GM21723 (cell line): ENCODE measurements at regions not wholly inside any gene's neighbourhood (a gene's known extent, or its start where the extent isn't known, plus 50 kb on each side); places are given as distances from the start of the nearest gene placed in this dataset.

ENCODE experiments used
- ATAC-seq: cut with Tn5 transposase; IDR thresholded peaks from one replicate; pipeline ENCODE4 v1.9.1; 2021; ENCODE audit warnings: mild to moderate bottlenecking, moderate library complexity; ENCODE audit not compliant: unreplicated experiment

- ATAC-seq, result no peak
These were observed 252.7 kb downstream of the BMP7 start for GRCh38 chr20:57013741-57014140.

DNA sequence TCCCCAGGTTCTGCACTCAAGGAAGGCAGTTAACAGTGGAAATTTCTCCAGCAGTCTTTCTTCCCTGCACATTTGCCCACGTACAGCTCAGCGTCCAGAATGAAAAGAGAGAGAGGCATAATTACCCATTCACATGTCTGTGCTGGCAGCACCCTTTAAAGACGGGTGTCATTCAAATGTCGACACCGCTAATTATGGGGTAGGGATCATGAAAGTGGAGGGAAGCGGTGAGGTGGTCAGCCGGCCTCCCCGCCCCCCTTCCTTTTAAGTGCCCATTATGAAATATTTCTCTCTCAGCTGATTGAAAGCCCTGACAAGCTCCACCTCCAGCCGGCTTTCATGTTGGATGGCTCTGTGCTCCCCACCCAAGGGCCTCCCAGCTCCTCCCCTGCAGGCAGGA lies 246.1 kb downstream of the BMP7 start:
- ATAC-seq, result no peak

GRCh38 chr20:57022306-57022705 lies 244.1 kb downstream of the BMP7 start:
- ATAC-seq, result no peak

DNA sequence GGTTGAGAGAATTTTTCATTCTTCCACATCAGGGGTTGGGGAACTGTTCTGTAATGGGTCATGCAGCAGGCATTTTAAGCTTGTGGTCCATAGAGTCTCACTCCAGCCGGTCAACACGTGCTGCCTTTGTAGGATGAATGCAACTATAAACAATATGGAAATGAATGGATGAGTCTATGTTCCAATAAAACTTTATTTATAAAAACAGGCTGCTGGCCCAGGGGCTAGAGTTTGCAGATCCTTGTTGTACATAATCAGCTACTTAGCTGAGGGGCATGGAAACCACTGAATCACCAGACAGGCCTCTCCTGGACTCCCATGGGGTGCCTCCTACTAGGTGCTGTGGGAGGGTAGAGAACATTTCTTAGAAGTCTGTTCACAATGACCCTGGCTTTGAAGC lies 243.4 kb downstream of the BMP7 start:
- ATAC-seq, result no peak

DNA sequence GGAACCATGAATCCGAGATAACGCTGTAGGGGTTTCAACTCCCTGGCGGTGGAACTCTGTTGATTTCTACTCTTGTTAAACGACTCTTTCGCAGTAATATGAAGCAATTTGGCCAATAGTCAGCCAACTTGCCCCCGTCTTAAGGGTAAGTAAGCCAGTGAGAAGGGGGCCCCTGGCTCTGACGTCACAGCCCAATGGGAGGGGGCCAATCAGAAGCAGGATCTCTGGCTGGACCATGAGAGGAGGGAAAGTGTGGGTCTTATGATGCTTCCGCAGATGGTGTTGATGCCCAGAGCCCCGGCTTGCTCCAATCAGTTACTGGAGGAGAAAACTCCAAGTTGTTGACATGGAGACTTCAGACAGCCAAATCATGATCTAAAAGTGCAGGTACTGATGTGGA lies 242.4 kb downstream of the BMP7 start:
- ATAC-seq, result no peak

DNA sequence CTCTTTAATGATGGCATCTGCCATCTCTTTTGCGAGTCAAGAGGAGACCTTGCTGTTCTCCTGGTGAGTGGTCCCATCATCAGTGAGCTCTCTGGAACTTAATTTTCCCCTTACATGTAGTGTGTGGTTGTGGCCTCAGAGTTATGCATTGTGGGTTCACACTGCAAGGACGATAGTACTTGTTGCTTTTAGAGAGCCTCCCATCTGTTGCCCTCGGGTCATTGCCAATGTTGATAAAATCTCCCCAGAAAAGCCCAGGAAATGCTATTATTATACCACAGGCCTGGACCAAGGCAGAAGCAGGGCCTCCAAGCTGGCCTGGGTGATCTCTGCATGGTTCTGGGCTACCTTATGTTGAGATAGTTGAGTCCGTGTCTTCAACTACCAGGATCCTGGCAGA lies 241.6 kb downstream of the BMP7 start:
- no peak for ATAC-seq

GRCh38 chr20:57025261-57025660 lies 241.2 kb downstream of the BMP7 start:
- no peak for ATAC-seq

DNA sequence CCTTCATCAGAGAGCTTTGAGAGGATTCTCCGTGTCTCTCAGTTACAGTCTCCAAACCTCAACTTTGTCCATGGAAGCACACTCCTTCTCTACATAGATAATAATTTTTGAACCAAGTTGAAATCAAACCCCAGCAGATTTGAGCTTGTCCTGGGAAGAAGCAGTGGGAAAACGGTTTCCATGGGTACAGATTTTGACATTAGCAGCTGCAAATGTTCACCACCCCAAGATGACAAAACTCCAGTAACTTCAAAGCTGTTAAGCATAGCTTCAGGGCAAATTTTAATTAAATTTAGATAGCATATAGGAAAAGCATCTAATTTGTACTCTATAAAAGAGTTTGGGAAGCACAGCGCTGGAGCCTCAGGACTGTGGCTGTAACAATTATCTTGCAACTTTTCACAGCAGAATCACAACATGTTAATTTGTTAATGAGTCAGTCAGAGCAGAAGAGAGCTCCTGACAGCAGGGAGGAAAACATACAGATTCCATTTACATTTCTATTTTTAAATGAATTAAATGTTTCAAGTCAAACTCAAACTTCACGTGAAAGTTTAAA lies 240.7 kb downstream of the BMP7 start:
- no peak for ATAC-seq

GRCh38 chr20:57027777-57028176 lies 238.7 kb downstream of the BMP7 start:
- no peak for ATAC-seq

- no peak for ATAC-seq
These were observed 235.5 kb downstream of the BMP7 start for GRCh38 chr20:57030611-57031600.

GRCh38 chr20:57031867-57032355 lies 234.5 kb downstream of the BMP7 start:
- no peak for ATAC-seq

DNA sequence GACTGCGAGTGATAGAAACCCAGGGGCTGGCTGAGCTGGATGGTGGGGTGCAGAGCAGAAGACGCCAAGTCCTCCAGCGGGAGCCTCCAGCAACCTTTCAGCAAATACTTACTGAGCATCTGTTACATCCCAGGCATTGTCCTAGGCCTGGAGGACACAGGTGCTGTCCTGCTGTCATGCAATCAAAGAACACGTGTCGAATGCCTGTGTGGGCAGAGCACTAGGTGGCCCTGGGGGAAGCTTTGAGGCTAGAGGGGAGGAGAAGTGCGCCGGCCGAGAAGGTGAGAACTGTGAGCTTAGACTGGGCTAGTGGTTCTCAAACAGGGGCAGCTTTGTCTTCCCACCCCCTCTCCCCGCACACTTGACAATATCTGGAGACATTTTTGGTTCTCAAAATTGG lies 233.6 kb downstream of the BMP7 start:
- ATAC-seq, result no peak

GRCh38 chr20:57034001-57034400 lies 232.4 kb downstream of the BMP7 start:
- ATAC-seq, result no peak

DNA sequence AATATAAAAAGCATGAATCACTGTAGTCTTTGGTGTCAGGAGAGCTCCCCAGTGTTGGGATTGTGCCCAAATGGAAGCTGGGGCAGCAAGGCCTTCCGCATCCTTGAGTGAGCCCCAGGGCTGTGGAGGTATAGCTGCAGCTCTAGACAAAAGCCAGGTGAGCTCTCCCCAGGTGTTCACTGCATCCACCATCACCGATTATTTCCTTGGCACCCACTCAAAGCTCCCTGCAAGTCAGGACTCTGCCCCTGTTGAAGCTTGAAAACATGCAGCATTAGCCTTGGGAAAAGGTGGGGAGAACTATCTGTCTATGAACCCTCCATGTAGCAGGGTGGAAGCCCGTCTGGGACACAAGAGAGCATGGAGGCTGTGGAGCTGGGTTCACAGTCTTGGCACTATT lies 228.8 kb downstream of the BMP7 start:
- no peak for ATAC-seq

GRCh38 chr20:57038608-57039440 lies 227.6 kb downstream of the BMP7 start:
- no peak for ATAC-seq

DNA sequence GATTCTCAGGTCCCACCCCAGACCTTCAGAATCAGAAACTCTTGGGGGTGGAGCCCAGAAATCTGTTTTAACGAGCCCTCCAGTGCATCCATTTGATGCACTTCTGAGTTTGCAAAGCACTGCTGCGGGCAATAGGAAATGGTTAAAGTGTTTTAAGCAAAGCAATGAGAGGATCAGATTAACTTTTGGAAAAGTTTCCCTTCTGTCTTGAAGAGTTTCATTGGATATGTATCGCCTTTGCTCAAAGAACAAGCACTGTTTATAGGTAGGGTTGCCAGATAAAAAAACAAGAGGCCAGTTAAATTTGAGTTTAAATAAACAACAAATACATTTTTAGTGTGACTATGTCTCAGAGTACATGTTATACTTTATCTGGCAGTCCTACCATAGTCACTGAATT lies 226.0 kb downstream of the BMP7 start:
- no peak for ATAC-seq

- ATAC-seq, result no peak
These were observed 225.5 kb downstream of the BMP7 start for GRCh38 chr20:57040924-57041323.

DNA sequence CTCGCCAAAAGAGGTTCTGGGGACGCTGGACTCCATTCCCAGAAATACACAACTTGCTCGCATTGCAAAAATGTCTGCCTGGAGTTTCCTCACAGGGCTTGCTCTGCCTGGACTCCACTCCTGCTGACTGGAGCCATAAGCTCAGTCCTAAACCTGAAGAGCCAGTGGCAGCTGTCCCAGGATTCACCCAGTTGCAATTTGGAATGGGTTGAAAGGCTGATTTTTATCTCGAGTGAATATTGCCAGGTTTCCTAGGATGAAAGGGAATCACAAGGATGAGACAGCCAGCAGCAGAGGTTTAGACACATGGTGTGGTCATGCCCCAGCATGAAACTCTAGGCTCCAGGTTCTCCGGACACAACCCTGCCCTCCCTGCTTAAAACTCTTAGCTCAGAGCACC lies 223.3 kb downstream of the BMP7 start:
- no peak for ATAC-seq

- ATAC-seq, result no peak
These were observed 222.7 kb downstream of the BMP7 start for GRCh38 chr20:57043669-57044268.

GRCh38 chr20:57047281-57048026 lies 219.0 kb downstream of the BMP7 start:
- ATAC-seq, result no peak
